ENCODE measurements at regions not wholly inside any gene's neighbourhood (a gene's known extent, or its start where the extent isn't known, plus 50 kb on each side); places are given as distances from the start of the nearest gene placed in this dataset.

DNA sequence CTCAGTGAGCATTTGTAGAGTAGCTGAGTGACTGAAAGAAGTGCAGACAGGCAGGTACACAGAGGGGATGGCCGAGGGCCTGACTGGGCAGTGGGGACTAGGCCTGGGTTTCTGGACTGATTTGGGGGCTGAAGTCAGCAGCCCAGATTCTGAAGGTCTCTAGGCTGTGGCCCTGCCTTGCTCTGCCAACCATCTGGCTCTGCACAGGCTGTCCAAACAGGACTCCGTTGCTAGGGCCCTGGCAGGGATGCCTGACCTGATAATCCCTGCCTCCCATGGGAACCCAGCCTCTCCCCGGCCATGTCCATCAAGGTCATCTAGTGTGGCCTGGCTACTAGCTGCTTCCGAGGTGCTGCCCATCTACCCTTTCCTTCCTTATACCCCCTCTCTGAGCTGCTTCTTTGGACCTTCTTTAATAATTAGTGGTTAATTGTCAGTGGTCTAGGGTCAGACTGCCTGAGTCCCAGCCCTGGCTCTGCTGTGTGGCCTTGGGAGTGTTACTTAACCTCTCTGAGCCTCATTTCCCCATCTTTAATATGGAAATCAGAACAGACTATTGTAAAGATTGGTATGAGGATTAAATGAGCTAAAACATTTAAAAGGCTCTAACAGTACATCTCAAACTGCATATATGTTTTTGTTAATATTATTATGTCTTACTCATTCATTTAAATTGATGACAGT lies 137.9 kb downstream of the VEGFA start:
- TF ChIP-seq, protein P1, sequence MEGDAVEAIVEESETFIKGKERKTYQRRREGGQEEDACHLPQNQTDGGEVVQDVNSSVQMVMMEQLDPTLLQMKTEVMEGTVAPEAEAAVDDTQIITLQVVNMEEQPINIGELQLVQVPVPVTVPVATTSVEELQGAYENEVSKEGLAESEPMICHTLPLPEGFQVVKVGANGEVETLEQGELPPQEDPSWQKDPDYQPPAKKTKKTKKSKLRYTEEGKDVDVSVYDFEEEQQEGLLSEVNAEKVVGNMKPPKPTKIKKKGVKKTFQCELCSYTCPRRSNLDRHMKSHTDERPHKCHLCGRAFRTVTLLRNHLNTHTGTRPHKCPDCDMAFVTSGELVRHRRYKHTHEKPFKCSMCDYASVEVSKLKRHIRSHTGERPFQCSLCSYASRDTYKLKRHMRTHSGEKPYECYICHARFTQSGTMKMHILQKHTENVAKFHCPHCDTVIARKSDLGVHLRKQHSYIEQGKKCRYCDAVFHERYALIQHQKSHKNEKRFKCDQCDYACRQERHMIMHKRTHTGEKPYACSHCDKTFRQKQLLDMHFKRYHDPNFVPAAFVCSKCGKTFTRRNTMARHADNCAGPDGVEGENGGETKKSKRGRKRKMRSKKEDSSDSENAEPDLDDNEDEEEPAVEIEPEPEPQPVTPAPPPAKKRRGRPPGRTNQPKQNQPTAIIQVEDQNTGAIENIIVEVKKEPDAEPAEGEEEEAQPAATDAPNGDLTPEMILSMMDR (IDR thresholded peaks at IDR 0.05), result no peak
- TF ChIP-seq EP300 (IDR thresholded peaks at IDR 0.05), result no peak
- TF ChIP-seq POLR2AphosphoS5 (IDR thresholded peaks at IDR 0.05), result no peak

All from sigmoid colon (tissue), 4 donors.